Fibroblast of skin of abdomen (primary cell): ENCODE measurements at regions not wholly inside any gene's neighbourhood (a gene's known extent, or its start where the extent isn't known, plus 50 kb on each side); places are given as distances from the start of the nearest gene placed in this dataset.

Experiments
- DNase-seq: peaks from one replicate; pipeline ENCODE4 v3.0.0-alpha.2; 2013

GRCh38 chr12:47306130-47306529 lies 226.4 kb upstream of the AMIGO2 start:
- DNase-seq, result no peak

GRCh38 chr12:47305464-47305863 lies 225.7 kb upstream of the AMIGO2 start:
- DNase-seq, result no peak

- no peak for DNase-seq
Observed at GRCh38 chr12:47303995-47304560, 224.3 kb upstream of the AMIGO2 start.

- peak; percentile 38 for DNase-seq
Observed at GRCh38 chr12:47303207-47303606, 223.4 kb upstream of the AMIGO2 start.

GRCh38 chr12:47302111-47302671 lies 222.4 kb upstream of the AMIGO2 start:
- DNase-seq, result no peak

GRCh38 chr12:47299586-47299985 lies 219.8 kb upstream of the AMIGO2 start:
- no peak for DNase-seq

GRCh38 chr12:47297993-47298392 lies 218.2 kb upstream of the AMIGO2 start:
- DNase-seq, result no peak

GRCh38 chr12:47296828-47297227 lies 217.1 kb upstream of the AMIGO2 start:
- no peak for DNase-seq

GRCh38 chr12:47293406-47293805 lies 213.6 kb upstream of the AMIGO2 start:
- no peak for DNase-seq

GRCh38 chr12:47286676-47287075 lies 206.9 kb upstream of the AMIGO2 start:
- DNase-seq, result no peak
